Transverse colon (tissue), 4 donors: ENCODE measurements at regions not wholly inside any gene's neighbourhood (a gene's known extent, or its start where the extent isn't known, plus 50 kb on each side); places are given as distances from the start of the nearest gene placed in this dataset.

ENCODE experiments used
- DNase-seq: peaks from one replicate; pipeline ENCODE4 v3.0.0-alpha.2; 2019
- H3K27ac ChIP-seq, 4 donors: fragments of 200-600 bp; sonication (generic); 2 replicates each; pipeline ENCODE4 v1.5.1; 2016 to 2018; ENCODE audit warnings: inconsistent platforms in 4 of 4
- H3K27me3 ChIP-seq: fragments of 200-600 bp; sonication (generic); 2 replicates; pipeline ENCODE4 v1.5.1; 2017; ENCODE audit warnings: inconsistent platforms
- H3K36me3 ChIP-seq, 4 donors: fragments of 200-600 bp; sonication (generic); 2 replicates each; pipeline ENCODE4 v1.5.1; 2017 to 2019; ENCODE audit warnings: inconsistent platforms in 4 of 4
- H3K4me1 ChIP-seq, 4 donors: fragments of 200-600 bp; sonication (generic); 2 replicates each; pipeline ENCODE4 v1.5.1; 2017 to 2020; ENCODE audit warnings: inconsistent platforms in 4 of 4
- H3K4me3 ChIP-seq, 4 donors: fragments of 200-600 bp; sonication (generic); 1 replicate in 1 of 4; 2 replicates in 3 of 4; pipeline versions ENCODE4 v1.5.1 to v1.6.1; 2017 to 2019; ENCODE audit warnings: inconsistent platforms in 4 of 4
- H3K9me3 ChIP-seq, 2 donors: fragments of 200-600 bp; sonication (generic); 2 replicates each; pipeline ENCODE4 v1.5.1; 2017 to 2019; ENCODE audit warnings: inconsistent platforms in 2 of 2
- EP300 ChIP-seq: sonication (generic); formaldehyde crosslinking; IDR thresholded peaks from one replicate; pipeline ENCODE4 v1.6.1; 2017; ENCODE audit warnings: antibody characterized with exemption, low read depth
- POLR2A ChIP-seq: fragments of 450-650 bp; IDR thresholded peaks from one replicate; pipeline ENCODE4 v1.6.1; 2016; ENCODE audit warnings: antibody characterized with exemption, mild to moderate bottlenecking, moderate library complexity
- POLR2AphosphoS5 ChIP-seq, 3 donors: sonication (generic); formaldehyde crosslinking; IDR thresholded peaks; one replicate each; pipeline ENCODE4 v1.6.1; 2016; ENCODE audit warnings: antibody characterized with exemption in 3 of 3
- WGBS, 2 donors: methylation state at CpG; one replicate each; pipeline ENCODE4 v1.1.5; 2018; ENCODE audit warnings: low coverage in 1 of 2; 5-methylcytosine and 5-hydroxymethylcytosine counted together
- in situ Hi-C, 4 donors: fragments of 200-750 bp; cut with MboI; loops; one replicate each; pipeline versions ENCODE4 v1.15.0 to v1.15.1; 2017; ENCODE audit warnings: low sequenced_read_pairs in 3 of 4, low pct_ligation_motif_present in 1 of 4, low pct_unique_long_range_greater_than_20kb in 1 of 4
- intact Hi-C: fragments of 100-400 bp; cut with DNase I; formaldehyde crosslinking; loops from one replicate; pipeline ENCODE4 v1.15.1; 2023; ENCODE audit warnings: low total_unique reads
- TF ChIP-seq, protein P1 (sequence below), 5 experiments: fragments of 200-600 bp in 3 of 5; fragments of 450-650 bp in 2 of 5; sonication (generic) in 3 of 5; IDR thresholded peaks; 1 replicate in 2 of 5; 2 replicates in 3 of 5; pipeline ENCODE4 v1.5.1; 2016 to 2017; ENCODE audit warnings: antibody characterized with exemption in 5 of 5, inconsistent platforms in 3 of 5, mild to moderate bottlenecking in 2 of 5, moderate library complexity in 1 of 5

DNA sequence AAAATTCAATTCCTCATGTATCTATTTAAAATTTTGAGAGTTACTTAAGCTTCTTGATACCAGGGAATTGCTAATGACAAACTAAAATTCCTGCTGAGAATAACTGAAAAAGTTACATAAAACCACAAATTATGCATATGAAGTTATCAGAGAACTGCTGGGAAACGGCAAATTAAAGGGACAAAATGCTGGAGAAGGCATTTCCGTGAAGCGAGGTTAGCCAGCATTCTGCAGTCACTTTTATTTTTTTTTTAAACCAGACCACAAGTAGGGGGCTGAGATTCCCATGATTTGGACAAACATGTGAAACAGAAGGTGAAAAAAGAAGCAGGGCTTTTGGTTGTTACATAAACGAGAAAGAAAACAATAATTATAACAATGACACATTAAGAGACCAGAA lies 737.6 kb upstream of the CHRM3 start:
- H3K4me3 ChIP-seq, result no peak overlapping the region
- in situ Hi-C loops, result no loop called here
- intact Hi-C loops, result no loop called here
- TF ChIP-seq POLR2AphosphoS5 (IDR thresholded peaks at IDR 0.05) (no peak), EP300 (no peak), POLR2A (no peak)
- TF ChIP-seq, protein P1, sequence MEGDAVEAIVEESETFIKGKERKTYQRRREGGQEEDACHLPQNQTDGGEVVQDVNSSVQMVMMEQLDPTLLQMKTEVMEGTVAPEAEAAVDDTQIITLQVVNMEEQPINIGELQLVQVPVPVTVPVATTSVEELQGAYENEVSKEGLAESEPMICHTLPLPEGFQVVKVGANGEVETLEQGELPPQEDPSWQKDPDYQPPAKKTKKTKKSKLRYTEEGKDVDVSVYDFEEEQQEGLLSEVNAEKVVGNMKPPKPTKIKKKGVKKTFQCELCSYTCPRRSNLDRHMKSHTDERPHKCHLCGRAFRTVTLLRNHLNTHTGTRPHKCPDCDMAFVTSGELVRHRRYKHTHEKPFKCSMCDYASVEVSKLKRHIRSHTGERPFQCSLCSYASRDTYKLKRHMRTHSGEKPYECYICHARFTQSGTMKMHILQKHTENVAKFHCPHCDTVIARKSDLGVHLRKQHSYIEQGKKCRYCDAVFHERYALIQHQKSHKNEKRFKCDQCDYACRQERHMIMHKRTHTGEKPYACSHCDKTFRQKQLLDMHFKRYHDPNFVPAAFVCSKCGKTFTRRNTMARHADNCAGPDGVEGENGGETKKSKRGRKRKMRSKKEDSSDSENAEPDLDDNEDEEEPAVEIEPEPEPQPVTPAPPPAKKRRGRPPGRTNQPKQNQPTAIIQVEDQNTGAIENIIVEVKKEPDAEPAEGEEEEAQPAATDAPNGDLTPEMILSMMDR (IDR thresholded peaks at IDR 0.05), result no peak
- no peaks in the 10 kb centered on the region for H3K9me3 ChIP-seq
- H3K36me3 ChIP-seq, result no peaks in the 10 kb centered on the region
- H3K27ac ChIP-seq, result no peak overlapping the region
- DNase-seq, result no peak
- no peaks in the 10 kb centered on the region for H3K27me3 ChIP-seq
- no peaks in the 10 kb centered on the region for H3K4me1 ChIP-seq
- 77 to 79% methylated on average over 4 of the region's 4 CpGs for WGBS, 2 donors

DNA sequence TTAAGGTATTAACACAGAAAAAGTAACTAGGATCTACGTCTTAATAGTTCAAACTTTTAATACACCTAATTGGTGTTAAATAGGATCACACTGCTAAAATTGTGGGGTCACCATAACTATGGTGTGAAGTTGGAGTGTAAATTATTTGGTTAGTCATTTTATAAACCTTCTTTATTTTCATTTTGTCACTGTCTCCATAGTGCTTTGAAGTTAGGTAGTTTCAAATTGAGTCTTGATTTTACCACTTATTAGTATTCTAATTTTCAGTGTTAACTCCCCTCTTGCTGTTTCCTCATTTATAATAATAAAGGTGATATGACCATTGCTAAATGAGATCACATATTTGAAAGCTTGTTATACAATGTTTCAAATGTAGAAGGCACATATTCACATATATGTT lies 738.1 kb upstream of the CHRM3 start:
- Histone ChIP-seq H3K27ac (no peak overlapping the region), H3K9me3 (no peaks in the 10 kb centered on the region), H3K4me3 (no peak overlapping the region), H3K4me1 (no peaks in the 10 kb centered on the region), H3K36me3 (no peaks in the 10 kb centered on the region), H3K27me3 (no peaks in the 10 kb centered on the region)
- intact Hi-C loops, result no loop called here
- no peak for DNase-seq
- WGBS, 2 donors, result 76 to 80% methylated on average over 1 of the region's 1 CpG
- TF ChIP-seq, protein P1 (IDR thresholded peaks at IDR 0.05), result no peak
- in situ Hi-C loops, result no loop called here

DNA sequence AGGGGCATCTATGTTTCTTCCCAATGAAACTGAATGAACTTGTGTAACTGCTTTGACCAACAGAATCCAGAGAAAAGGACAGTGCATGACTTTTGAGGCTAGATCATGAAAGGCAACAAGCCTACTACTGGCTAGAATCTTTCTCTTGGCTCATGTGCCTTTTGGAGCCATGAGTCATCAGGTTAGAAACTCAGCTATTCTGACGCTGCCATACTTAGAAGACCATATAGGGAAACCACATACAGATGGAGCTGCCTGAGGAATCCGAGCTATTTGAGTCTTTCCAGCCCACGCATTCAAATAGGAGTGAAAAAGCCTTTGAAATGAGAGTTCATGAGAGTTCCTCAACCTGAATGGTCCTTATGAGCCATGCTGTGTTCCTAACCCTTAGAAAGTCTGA lies 738.5 kb upstream of the CHRM3 start:
- Histone ChIP-seq H3K27me3 (no peaks in the 10 kb centered on the region), H3K4me3 (no peak overlapping the region), H3K4me1 (no peaks in the 10 kb centered on the region), H3K27ac (no peak overlapping the region), H3K36me3 (no peaks in the 10 kb centered on the region), H3K9me3 (no peaks in the 10 kb centered on the region)
- 55% methylated on average over 3 of the region's 3 CpGs; no CpG with 5 or more reads in 1 of the 2 donors for WGBS, 2 donors
- no peak for DNase-seq
- in situ Hi-C loops, result no loop called here
- intact Hi-C loops, result no loop called here
- TF ChIP-seq POLR2AphosphoS5 (IDR thresholded peaks at IDR 0.05), result no peak

DNA sequence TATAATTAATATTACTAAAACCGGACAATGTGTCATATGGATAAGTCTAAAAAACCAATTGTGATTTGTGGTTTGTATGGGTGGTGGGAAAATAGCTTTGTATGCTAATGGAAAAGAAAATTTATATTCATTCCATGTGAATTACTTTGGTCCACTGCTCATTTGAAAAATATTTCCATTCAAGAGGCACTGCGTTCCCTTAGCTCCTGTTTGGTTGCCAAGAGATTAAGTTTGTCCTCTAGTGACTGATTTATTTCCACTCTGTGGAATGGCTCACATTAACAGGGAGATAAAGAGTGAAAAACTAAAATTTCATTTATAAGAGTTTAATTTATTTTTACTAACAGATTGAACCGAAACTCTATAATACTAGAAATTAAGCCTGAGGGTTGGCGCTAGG lies 744.1 kb upstream of the CHRM3 start:
- no peak for DNase-seq
- TF ChIP-seq EP300 (no peak), POLR2AphosphoS5 (IDR thresholded peaks at IDR 0.05) (no peak), POLR2A (no peak)
- TF ChIP-seq, protein P1 (IDR thresholded peaks at IDR 0.05), result no peak
- Histone ChIP-seq H3K4me1 (no peaks in the 10 kb centered on the region), H3K9me3 (no peaks in the 10 kb centered on the region), H3K27ac (no peak overlapping the region), H3K36me3 (no peaks in the 10 kb centered on the region), H3K4me3 (no peak overlapping the region), H3K27me3 (no peaks in the 10 kb centered on the region)
- in situ Hi-C loops, result no loop called here
- intact Hi-C loops, result no loop called here
- WGBS, 2 donors, result 77 to 87% methylated on average over 4 of the region's 4 CpGs

DNA sequence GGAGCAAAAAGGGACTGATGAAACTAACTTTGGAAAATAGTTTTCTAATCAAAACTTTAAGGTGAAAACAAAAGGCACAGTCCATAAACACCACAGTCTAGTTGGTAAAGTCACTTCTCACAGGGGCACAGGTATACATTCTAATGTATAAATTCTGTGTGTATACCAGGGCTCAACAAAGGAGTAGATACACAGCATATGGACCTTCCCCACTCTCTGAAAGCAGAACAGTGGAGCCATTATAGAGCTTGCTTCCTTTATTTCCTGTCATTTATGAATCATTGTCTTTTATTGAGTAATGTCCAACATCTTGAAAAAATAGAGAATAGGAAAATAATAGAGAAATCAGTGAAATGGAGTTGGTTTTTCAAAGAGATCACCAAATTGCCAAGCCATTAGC lies 746.5 kb upstream of the CHRM3 start:
- intact Hi-C loops (no loop called here), in situ Hi-C loops (no loop called here)
- TF ChIP-seq, protein P1 (IDR thresholded peaks at IDR 0.05), result no peak
- no peak for TF ChIP-seq POLR2A
- TF ChIP-seq POLR2AphosphoS5 (IDR thresholded peaks at IDR 0.05), result no peak
- no peak for TF ChIP-seq EP300
- no peaks in the 10 kb centered on the region for H3K4me1 ChIP-seq
- H3K4me3 ChIP-seq, result no peak overlapping the region
- no peak for DNase-seq
- H3K9me3 ChIP-seq, result no peaks in the 10 kb centered on the region
- no peak overlapping the region for H3K27ac ChIP-seq
- no peaks in the 10 kb centered on the region for H3K27me3 ChIP-seq
- no peaks in the 10 kb centered on the region for H3K36me3 ChIP-seq
